Activated naive CD8-positive, alpha-beta T cell treated with anti-CD3 and anti-CD28 coated beads, Interleukin-2, amount 10 ng/mL, durations not matched to agents 7 days and 5 days (primary cell): ENCODE measurements at regions not wholly inside any gene's neighbourhood (a gene's known extent, or its start where the extent isn't known, plus 50 kb on each side); places are given as distances from the start of the nearest gene placed in this dataset.

Source experiments
- ATAC-seq: fragments of 150-1000 bp; cut with Tn5 transposase; one replicate; pipeline ENCODE4 v1.10.0; 2021; ENCODE audit warnings: low read depth, moderate library complexity
- POLR2A ChIA-PET: fragments of 350-600 bp; sonication (Branson Sonifier 250); formaldehyde crosslinking; loops from one replicate; lab custom pipeline; 2021; ENCODE audit warnings: antibody characterized with exemption; lab: Charles Lee
- DNase-seq: peaks from one replicate; pipeline ENCODE4 v3.0.0; 2021
- H3K27ac Mint-ChIP-seq: one replicate; pipeline ENCODE4 v1.8.0; 2022; ENCODE audit warnings: mild to moderate bottlenecking, mixed read lengths
- H3K27me3 Mint-ChIP-seq: one replicate; pipeline ENCODE4 v1.8.0; 2022; ENCODE audit warnings: mild to moderate bottlenecking, moderate library complexity, mixed read lengths
- H3K36me3 Mint-ChIP-seq: one replicate; pipeline ENCODE4 v1.8.0; 2021; ENCODE audit warnings: mild to moderate bottlenecking, mixed read lengths
- H3K4me1 Mint-ChIP-seq: one replicate; pipeline ENCODE4 v1.8.0; 2021; ENCODE audit warnings: mixed read lengths
- H3K4me3 Mint-ChIP-seq: one replicate; pipeline ENCODE4 v1.8.0; 2022; ENCODE audit warnings: mild to moderate bottlenecking, moderate library complexity, mixed read lengths
- H3K9me3 Mint-ChIP-seq: one replicate; pipeline ENCODE4 v1.8.0; 2021; ENCODE audit warnings: mixed read lengths

DNA sequence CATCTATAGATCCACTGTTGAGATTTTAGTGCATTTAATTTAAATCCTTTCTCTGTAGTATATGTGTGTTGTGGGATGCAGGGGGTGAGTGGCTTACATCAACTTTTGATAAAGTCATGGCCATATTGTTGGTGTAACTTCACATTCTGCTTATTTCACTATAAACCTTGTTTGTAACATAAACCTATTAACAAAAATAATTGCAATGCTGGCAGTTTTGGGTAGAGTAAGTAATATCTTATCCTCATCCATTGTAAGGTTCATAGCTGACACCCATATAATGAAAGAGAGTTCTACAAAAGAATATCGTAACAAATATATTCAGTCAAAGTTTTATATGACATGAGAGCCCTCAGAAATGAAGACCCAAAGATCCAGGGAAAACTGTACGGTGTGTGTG, 601.7 kb upstream of the ANO3 start:
- POLR2A ChIA-PET = no interaction called here
- H3K27me3 Mint-ChIP-seq = no peaks in the 10 kb centered on the region
- no peaks in the 10 kb centered on the region for H3K4me1 Mint-ChIP-seq
- H3K4me3 Mint-ChIP-seq = no peak overlapping the region
- ATAC-seq (no peak), DNase-seq (no peak)
- H3K27ac Mint-ChIP-seq = no peak overlapping the region
- H3K36me3 Mint-ChIP-seq = no peaks in the 10 kb centered on the region
- H3K9me3 Mint-ChIP-seq = no peaks in the 10 kb centered on the region

DNA sequence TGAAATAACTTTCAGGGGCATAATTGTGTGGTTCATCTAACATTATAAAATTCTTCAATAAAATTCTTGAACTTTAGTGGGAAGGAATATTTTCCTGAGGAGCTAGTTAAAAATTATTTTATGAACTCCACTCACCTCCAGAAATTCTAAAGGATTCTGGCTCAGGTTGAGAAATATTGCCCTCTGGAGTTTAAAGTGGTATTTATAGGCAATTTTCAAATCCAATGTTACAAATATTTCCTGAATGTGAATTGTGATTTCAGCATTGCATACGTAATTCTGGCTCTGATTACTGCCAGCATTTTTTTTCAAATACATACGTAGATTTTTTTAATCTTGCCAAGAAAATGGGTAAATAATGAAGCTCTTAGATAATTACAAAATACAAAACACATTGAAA, 598.2 kb upstream of the ANO3 start:
- ATAC-seq = no peak
- Mint-ChIP-seq H3K27me3 (no peaks in the 10 kb centered on the region), H3K9me3 (peaks cover 1% of the 10 kb centered on the region), H3K4me3 (no peak overlapping the region), H3K36me3 (no peaks in the 10 kb centered on the region), H3K27ac (no peak overlapping the region), H3K4me1 (no peaks in the 10 kb centered on the region)
- POLR2A ChIA-PET = no interaction called here
- DNase-seq = no peak

DNA sequence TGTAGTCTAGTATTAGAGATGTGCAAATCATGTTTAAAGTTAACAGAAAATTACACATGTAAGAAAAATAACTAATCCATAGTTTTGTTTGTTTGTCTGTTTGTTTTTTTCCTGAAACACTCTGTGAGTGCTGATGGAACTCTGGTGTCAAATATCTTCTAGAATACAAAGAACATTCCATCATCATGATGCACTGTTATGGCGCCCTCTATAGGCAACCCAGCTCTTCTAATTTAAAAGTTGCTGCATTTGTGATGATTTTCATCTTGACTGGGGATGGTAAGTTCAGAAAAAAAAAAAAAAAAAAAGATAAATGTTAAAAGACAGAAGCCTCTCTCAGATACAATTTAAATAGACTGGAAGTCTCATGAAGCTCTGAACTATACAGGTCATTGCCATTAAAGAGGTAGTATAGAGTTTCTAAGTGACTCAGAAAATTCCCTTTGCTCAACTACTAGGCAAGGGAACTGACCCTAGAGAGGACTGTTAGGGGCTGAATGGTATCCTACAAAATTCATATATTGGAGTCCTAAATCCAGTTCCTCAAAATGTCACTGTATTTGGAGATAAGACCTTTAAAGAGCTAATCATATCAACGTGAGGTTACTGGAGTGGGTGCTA, 597.2 kb upstream of the ANO3 start:
- no peak for ATAC-seq
- DNase-seq = no peak
- Mint-ChIP-seq H3K27me3 (no peaks in the 10 kb centered on the region), H3K36me3 (no peaks in the 10 kb centered on the region), H3K4me1 (no peaks in the 10 kb centered on the region), H3K4me3 (no peak overlapping the region), H3K9me3 (peaks cover 3% of the 10 kb centered on the region), H3K27ac (no peak overlapping the region)
- POLR2A ChIA-PET = no interaction called here

DNA sequence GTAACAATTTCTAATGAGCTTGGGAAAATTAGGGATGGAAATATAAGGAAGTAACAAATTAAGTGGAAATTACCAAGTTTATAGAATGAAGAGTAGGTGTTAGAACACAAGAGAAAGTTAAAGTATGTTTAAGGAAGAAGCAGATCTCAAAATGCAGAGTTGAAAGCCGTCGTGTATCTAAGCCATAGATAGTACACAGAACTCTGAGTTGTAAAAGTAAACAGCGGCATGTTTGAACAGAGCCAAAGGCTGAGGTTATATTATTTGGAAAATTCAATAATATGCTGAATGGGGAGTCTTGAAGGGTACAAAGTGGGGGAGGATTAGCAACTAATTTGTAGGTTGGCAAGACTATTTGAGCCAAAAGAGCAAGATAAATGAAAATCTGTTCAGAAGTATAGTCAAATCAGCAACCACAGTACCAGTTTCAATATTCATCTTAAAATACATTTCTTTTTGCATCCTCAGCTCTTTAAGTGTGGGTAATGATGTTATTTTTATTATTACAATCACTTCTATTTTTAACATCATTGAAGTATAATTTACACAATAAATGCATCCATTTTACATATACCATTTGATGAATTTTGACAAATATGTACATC, 594.8 kb upstream of the ANO3 start:
- Mint-ChIP-seq H3K36me3 (no peaks in the 10 kb centered on the region), H3K27ac (no peak overlapping the region), H3K4me3 (no peak overlapping the region), H3K27me3 (no peaks in the 10 kb centered on the region), H3K4me1 (no peaks in the 10 kb centered on the region), H3K9me3 (peaks cover 5% of the 10 kb centered on the region)
- no peak for DNase-seq
- ATAC-seq = no peak
- POLR2A ChIA-PET = no interaction called here

DNA sequence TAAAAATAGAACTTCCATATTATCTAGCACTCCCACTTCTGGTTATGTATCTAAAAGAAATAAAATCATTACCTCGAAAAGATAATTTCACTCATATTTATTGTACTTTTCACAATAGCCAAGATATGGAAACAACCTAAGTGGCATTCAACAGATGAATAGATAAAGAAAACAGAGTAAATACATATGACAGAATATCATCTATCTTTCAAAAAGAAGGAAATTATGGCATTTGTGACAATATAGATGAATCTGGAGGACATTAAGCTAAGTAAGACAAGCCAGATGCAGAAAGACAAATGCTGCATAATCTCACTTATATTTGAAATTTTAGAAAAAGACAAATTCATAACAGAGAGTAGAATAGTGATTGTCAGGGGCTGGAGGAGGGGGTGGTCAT, 590.0 kb upstream of the ANO3 start:
- DNase-seq = no peak
- Mint-ChIP-seq H3K27ac (no peak overlapping the region), H3K9me3 (peaks cover 5% of the 10 kb centered on the region), H3K4me1 (no peaks in the 10 kb centered on the region), H3K36me3 (no peaks in the 10 kb centered on the region), H3K4me3 (no peak overlapping the region), H3K27me3 (no peaks in the 10 kb centered on the region)
- POLR2A ChIA-PET = no interaction called here
- ATAC-seq = no peak

DNA sequence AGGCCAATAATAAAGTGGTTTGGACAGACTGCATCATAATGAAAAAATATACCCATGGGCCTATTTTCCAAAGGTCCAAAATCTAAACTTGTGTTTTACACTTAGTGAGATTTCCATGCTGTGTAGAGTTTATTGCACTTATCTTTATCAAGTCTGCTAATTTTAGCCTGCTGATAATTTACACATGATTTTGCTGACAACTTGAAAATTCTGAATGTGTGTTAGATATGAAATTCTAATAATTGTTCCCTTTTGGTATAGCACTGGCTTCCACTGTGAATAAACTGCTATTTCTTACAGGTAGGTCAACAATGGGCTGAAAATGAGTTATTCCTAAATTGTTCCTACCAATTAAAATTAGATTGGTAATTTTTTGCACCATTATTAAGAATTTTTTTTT, 589.1 kb upstream of the ANO3 start:
- DNase-seq (no peak), ATAC-seq (no peak)
- POLR2A ChIA-PET = no interaction called here
- H3K4me1 Mint-ChIP-seq = no peaks in the 10 kb centered on the region
- H3K9me3 Mint-ChIP-seq = peaks cover 5% of the 10 kb centered on the region
- H3K27me3 Mint-ChIP-seq = no peaks in the 10 kb centered on the region
- no peaks in the 10 kb centered on the region for H3K36me3 Mint-ChIP-seq
- no peak overlapping the region for H3K4me3 Mint-ChIP-seq
- H3K27ac Mint-ChIP-seq = no peak overlapping the region

DNA sequence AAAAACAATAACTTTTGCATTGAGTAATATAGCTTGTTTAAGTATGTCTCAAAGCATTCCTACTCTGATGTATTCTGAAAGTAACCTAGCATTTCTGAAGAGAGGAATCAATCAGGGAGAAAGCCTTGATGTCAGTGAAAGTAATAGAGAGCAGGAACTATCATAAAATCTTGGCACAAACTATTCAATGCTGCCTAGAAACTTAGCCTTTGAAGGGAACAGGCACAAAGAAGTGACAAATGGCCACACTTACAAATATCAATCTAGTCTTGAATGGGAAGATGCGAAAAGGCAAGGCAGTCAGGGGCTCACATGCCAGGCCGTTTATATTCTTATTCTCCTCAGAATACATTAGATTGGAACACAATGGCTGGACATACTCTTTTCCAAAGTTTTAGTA, 576.5 kb upstream of the ANO3 start:
- no peak overlapping the region for H3K27ac Mint-ChIP-seq
- H3K36me3 Mint-ChIP-seq = no peaks in the 10 kb centered on the region
- POLR2A ChIA-PET = no interaction called here
- peaks cover 9% of the 10 kb centered on the region for H3K9me3 Mint-ChIP-seq
- no peaks in the 10 kb centered on the region for H3K4me1 Mint-ChIP-seq
- ATAC-seq = no peak
- DNase-seq = no peak
- H3K27me3 Mint-ChIP-seq = no peaks in the 10 kb centered on the region
- H3K4me3 Mint-ChIP-seq = no peak overlapping the region

DNA sequence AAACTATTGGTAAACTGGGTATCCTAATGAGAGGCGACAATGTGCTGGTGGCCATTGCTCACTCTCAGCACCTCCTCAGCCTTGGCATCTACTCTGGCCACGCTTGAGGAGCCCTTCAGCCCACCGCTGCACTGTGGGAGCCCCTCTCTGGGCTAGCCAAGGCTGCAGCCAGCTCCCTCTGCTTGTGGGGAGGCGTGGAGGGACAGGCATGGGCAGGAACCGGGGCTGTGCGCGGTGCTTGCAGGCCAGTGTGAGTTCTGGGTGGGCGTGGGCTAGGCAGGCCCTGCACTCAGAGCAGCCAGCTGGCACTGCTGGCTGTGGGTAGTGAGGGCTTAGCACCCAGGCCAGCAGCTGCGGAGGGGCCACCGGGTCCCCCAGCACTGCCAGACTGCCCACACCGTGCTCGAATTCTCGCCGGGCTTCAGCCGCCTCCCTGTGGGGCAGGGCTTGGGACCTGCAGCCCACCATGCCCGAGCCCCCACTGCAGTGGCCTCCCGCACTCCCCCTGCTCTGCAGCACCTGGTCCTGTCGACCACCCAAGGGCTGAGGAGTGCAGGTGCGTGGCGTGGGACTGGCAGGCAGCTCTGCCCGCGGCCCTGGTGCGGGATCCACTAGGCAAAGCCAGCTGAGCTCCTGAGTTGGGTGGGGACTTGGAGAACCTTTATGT, 575.9 kb upstream of the ANO3 start:
- ATAC-seq (no peak), DNase-seq (no peak)
- H3K27ac Mint-ChIP-seq = no peak overlapping the region
- H3K4me1 Mint-ChIP-seq = no peaks in the 10 kb centered on the region
- POLR2A ChIA-PET = no interaction called here
- no peak overlapping the region for H3K4me3 Mint-ChIP-seq
- no peaks in the 10 kb centered on the region for H3K36me3 Mint-ChIP-seq
- peaks cover 12% of the 10 kb centered on the region for H3K9me3 Mint-ChIP-seq
- H3K27me3 Mint-ChIP-seq = no peaks in the 10 kb centered on the region

DNA sequence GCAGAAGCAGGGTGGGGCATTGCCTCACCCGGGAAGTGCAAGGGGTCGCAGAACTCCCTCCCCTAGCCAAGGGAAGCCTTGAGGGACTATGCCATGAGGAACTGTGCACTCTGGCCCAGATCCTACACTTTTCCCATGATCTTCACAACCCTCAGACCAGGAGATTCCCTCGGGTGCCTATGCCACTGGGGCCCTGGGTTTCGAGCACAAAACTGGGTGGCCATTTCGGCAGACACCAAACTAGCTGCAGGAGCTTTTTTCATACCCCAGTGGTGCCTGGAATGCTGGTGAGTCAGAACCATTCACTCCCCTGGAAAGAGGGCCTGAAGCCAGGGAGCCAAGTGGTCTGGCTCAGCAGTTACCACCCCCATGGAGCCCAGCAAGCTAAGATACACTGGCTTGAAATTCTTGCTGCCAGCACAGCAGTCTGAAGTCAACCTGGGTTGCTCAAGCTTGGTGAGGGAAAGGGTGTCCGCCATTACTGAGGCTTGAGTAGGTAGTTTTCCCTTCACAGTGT, 573.7 kb upstream of the ANO3 start:
- Mint-ChIP-seq H3K4me1 (no peaks in the 10 kb centered on the region), H3K27me3 (no peaks in the 10 kb centered on the region), H3K4me3 (no peak overlapping the region), H3K27ac (no peak overlapping the region), H3K9me3 (peaks cover 8% of the 10 kb centered on the region), H3K36me3 (no peaks in the 10 kb centered on the region)
- POLR2A ChIA-PET = no interaction called here
- DNase-seq (no peak), ATAC-seq (no peak)

DNA sequence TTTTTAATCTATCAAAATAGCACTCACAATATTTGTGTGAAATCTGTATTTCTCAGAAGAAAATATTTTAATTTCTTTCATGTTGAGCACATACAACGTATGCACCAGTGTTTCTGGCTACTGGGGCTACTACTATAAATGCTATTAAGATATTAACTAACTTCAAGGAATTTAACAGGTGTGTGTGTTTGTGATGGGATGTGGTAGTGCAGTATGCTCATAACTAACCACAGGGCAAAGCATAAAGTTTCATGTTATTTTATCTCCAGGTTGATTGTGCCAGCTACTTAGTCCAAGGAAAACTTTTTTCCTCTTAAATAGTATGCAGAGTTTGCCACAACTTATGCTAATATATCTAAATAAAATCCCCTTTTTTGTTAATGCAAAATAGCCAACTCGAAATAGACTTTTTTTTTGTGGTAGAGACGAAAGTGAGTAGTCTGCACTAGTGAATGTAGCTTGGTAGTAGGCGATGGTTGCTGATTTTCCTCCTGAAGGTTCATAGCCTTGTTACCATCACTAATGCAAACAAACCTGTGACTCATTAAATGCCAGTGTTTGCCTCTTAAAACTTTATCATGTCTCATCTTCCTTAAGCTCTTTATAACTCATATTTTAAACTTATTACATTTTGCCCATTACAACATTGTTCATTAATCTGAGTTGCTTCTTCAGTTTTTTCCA, 565.5 kb upstream of the ANO3 start:
- Mint-ChIP-seq H3K4me1 (no peaks in the 10 kb centered on the region), H3K27ac (no peak overlapping the region), H3K4me3 (no peak overlapping the region), H3K36me3 (no peaks in the 10 kb centered on the region), H3K9me3 (no peaks in the 10 kb centered on the region), H3K27me3 (no peaks in the 10 kb centered on the region)
- POLR2A ChIA-PET = no interaction called here
- ATAC-seq = no peak
- no peak for DNase-seq

DNA sequence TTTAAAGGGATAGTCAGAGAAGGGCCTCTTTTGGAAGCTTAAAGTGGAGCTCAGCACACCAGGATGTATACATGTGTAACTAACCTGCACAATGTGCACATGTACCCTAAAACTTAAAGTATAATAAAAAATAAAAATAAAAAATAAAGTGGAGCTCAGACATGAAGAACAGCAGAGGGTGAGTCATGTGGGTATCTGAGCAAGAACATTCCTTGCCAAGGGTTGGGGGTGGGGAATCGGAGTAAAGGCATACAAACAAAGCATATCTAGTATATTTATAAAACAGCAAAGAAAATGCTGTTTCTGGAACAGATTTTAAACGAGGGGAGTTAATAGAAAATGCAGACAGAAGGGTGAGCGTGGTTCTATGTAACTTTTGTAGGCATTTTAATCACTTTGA, 562.6 kb upstream of the ANO3 start:
- Mint-ChIP-seq H3K36me3 (no peaks in the 10 kb centered on the region), H3K27me3 (no peaks in the 10 kb centered on the region), H3K9me3 (no peaks in the 10 kb centered on the region), H3K4me3 (no peak overlapping the region), H3K27ac (no peak overlapping the region), H3K4me1 (no peaks in the 10 kb centered on the region)
- ATAC-seq (no peak), DNase-seq (no peak)
- POLR2A ChIA-PET = no interaction called here

DNA sequence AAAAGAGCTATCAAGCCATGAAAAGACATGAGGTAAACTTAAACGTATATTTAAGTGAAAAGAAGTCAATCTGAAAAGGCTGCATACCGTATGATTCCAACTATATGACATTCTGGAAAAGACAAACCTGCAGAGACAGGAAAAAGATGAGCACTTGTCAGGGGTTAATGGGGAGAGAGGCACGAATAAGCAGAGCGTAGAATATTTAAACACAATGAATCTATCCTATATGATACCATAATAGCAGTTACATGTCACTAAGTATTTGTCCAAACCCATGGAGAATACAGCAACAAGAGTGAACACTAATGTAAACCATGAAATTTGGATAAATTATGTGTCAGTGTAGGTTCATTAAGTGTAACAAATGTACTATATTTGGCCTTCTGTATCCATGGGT, 560.3 kb upstream of the ANO3 start:
- H3K27me3 Mint-ChIP-seq = no peaks in the 10 kb centered on the region
- H3K4me3 Mint-ChIP-seq = no peak overlapping the region
- no peaks in the 10 kb centered on the region for H3K4me1 Mint-ChIP-seq
- POLR2A ChIA-PET = no interaction called here
- no peaks in the 10 kb centered on the region for H3K36me3 Mint-ChIP-seq
- DNase-seq (no peak), ATAC-seq (no peak)
- no peak overlapping the region for H3K27ac Mint-ChIP-seq
- no peaks in the 10 kb centered on the region for H3K9me3 Mint-ChIP-seq

DNA sequence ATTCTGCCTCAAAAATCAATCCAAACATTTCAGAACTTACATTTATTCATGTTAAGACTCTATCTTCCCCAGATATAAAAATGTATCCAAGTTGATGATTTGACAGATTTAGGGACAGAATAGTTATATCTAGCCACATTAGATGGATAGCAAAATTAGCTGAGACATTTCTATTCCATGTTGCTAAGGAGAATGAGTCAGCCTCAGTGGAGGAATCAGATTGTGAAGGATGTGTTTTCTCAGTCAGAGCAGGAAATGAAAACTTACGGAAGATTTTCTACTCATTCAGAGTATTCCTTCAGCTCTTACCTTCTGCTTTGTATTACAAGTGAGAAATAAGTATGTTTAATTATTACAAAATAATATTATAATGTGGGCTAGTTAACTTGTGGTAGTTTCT, 556.3 kb upstream of the ANO3 start:
- Mint-ChIP-seq H3K9me3 (no peaks in the 10 kb centered on the region), H3K4me3 (no peak overlapping the region), H3K36me3 (no peaks in the 10 kb centered on the region), H3K27me3 (no peaks in the 10 kb centered on the region), H3K4me1 (no peaks in the 10 kb centered on the region), H3K27ac (no peak overlapping the region)
- DNase-seq = no peak
- no peak for ATAC-seq
- POLR2A ChIA-PET = no interaction called here

DNA sequence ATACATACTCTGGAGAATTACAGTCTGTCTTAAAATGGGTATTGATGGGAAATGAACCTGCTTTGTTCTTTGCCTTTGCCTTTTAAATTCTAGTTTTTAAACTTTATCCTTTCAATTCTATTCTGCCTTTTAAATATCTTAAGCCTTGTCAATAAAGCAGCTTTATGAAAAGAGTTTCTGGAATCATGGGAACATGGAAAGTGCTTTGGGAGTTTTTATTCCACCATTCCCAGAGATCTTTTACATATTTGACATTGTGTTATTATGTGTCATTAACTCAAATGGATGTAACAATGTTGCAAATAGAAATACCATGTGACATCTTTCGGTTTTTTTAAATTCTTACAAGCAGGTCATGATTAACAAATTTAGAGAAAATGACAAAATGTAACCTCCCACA, 555.7 kb upstream of the ANO3 start:
- POLR2A ChIA-PET = no interaction called here

More for the DNA sequence above, 555.7 kb upstream of the ANO3 start:
- H3K4me1 Mint-ChIP-seq = no peaks in the 10 kb centered on the region
- no peak overlapping the region for H3K4me3 Mint-ChIP-seq
- ATAC-seq (no peak), DNase-seq (no peak)
- H3K27ac Mint-ChIP-seq = no peak overlapping the region
- no peaks in the 10 kb centered on the region for H3K9me3 Mint-ChIP-seq
- no peaks in the 10 kb centered on the region for H3K27me3 Mint-ChIP-seq
- no peaks in the 10 kb centered on the region for H3K36me3 Mint-ChIP-seq
